ENCODE measurements at regions not wholly inside any gene's neighbourhood (a gene's known extent, or its start where the extent isn't known, plus 50 kb on each side); places are given as distances from the start of the nearest gene placed in this dataset.

DNA sequence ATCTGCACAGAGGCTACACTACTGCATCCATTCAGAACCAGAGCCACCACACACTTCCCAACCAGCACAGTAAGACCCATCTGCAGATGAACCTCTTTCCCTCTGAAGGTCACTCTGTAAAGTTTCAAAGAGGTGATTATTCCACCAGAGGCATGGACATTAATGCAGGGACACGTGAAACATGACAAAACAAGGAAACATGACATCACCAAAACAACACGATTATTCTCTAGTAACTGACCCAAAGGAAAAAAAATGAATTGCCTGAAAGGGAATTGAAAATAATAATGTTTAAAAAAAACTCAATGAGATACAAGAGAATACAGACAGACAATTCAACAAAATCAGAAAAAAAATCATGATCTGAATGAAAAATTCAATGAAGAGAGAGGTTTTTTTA is 139.1 kb downstream of the RERGL start (continued):
- TF ChIP-seq POLR2AphosphoS5 (IDR thresholded peaks at IDR 0.05; ENCODE audit: low read depth, low read length) (no peak), GABPA (IDR thresholded peaks at IDR 0.05; ENCODE audit: low read depth) (no peak), MEF2A (IDR thresholded peaks at IDR 0.05; ENCODE audit: borderline replicate concordance, low read depth) (no peak)

DNA sequence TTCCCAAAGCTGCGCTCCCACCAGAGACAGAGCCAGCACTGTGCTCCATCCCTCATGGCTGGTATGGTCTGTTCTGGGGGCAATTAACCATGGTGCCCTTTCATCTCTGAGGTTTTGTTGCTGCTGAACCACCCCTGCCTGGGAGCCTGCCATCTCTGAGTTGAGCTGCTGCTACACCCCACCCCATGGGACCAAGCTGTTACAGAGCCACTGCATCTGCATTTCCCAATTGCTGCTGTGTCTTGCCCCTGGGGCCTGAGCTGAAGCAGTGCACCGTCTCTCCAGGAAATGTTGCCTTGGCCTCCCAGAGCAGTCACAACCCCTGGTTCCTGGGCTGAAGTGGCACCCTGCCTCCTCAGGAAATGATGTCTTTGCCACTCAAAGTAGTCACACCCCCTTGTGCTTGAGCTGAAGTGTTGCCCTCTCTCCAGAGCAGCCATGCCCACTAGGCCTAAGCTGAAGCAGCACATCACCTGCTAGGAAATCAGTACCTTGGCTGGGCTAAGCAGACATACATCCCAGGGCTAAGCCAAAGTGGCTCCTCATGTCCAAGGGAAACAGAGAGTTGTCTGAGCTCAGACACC is 140.3 kb downstream of the RERGL start:
- H3K4me2 ChIP-seq, result no peak overlapping the region
- H3K79me2 ChIP-seq (ENCODE audit: insufficient read depth), result no peaks in the 10 kb centered on the region
- no peak overlapping the region for H3K9ac ChIP-seq
- TF ChIP-seq FOSL2 (IDR thresholded peaks at IDR 0.05; ENCODE audit: borderline replicate concordance, low read depth) (no peak), NRF1 (IDR thresholded peaks at IDR 0.05; ENCODE audit: low read depth, low read length) (no peak), JUND (IDR thresholded peaks at IDR 0.05) (no peak), CHD2 (IDR thresholded peaks at IDR 0.05; ENCODE audit: low read length, partially characterized antibody) (no peak), RCOR1 (IDR thresholded peaks at IDR 0.05; ENCODE audit: low read length) (no peak)
- TF ChIP-seq, protein P1, sequence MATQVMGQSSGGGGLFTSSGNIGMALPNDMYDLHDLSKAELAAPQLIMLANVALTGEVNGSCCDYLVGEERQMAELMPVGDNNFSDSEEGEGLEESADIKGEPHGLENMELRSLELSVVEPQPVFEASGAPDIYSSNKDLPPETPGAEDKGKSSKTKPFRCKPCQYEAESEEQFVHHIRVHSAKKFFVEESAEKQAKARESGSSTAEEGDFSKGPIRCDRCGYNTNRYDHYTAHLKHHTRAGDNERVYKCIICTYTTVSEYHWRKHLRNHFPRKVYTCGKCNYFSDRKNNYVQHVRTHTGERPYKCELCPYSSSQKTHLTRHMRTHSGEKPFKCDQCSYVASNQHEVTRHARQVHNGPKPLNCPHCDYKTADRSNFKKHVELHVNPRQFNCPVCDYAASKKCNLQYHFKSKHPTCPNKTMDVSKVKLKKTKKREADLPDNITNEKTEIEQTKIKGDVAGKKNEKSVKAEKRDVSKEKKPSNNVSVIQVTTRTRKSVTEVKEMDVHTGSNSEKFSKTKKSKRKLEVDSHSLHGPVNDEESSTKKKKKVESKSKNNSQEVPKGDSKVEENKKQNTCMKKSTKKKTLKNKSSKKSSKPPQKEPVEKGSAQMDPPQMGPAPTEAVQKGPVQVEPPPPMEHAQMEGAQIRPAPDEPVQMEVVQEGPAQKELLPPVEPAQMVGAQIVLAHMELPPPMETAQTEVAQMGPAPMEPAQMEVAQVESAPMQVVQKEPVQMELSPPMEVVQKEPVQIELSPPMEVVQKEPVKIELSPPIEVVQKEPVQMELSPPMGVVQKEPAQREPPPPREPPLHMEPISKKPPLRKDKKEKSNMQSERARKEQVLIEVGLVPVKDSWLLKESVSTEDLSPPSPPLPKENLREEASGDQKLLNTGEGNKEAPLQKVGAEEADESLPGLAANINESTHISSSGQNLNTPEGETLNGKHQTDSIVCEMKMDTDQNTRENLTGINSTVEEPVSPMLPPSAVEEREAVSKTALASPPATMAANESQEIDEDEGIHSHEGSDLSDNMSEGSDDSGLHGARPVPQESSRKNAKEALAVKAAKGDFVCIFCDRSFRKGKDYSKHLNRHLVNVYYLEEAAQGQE (IDR thresholded peaks at IDR 0.05; ENCODE audit: low read depth, low read length), result no peak
- TF ChIP-seq, protein P2, sequence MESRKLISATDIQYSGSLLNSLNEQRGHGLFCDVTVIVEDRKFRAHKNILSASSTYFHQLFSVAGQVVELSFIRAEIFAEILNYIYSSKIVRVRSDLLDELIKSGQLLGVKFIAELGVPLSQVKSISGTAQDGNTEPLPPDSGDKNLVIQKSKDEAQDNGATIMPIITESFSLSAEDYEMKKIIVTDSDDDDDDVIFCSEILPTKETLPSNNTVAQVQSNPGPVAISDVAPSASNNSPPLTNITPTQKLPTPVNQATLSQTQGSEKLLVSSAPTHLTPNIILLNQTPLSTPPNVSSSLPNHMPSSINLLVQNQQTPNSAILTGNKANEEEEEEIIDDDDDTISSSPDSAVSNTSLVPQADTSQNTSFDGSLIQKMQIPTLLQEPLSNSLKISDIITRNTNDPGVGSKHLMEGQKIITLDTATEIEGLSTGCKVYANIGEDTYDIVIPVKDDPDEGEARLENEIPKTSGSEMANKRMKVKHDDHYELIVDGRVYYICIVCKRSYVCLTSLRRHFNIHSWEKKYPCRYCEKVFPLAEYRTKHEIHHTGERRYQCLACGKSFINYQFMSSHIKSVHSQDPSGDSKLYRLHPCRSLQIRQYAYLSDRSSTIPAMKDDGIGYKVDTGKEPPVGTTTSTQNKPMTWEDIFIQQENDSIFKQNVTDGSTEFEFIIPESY (IDR thresholded peaks at IDR 0.05; ENCODE audit: borderline replicate concordance, low read depth), result no peak
- no peaks in the 10 kb centered on the region for H3K4me1 ChIP-seq (ENCODE audit: control insufficient read depth in 1 of 2, insufficient read depth in 2 of 2, low read depth in 1 of 2, low read length in 1 of 2)
- ChIA-PET POLR2A (no interaction called here), CTCF (interaction anchor here (1.0 kb wide), 1 partner anchor 42 kb away, joined by 3 read pairs; no protein-coding TSS in a partner anchor)
- no peaks in the 10 kb centered on the region for H3K36me3 ChIP-seq (replicated peaks in 1 of 2; ENCODE audit: control insufficient read depth in 1 of 2, insufficient read depth in 2 of 2, low read length in 1 of 2)
- H3K4me3 ChIP-seq (ENCODE audit: low read depth in 2 of 2, low read length in 1 of 2), result no peak overlapping the region
- no peak overlapping the region for H2AFZ ChIP-seq (ENCODE audit: low read depth)
- WGBS (ENCODE audit: low lambda C conversion rate), result 86% methylated on average over 1 of the region's 2 CpGs
- H3K27ac ChIP-seq (ENCODE audit: low read depth in 2 of 2, low read length in 1 of 2), result no peak overlapping the region
- no peaks in the 10 kb centered on the region for H3K9me2 ChIP-seq
- H3K27me3 ChIP-seq (ENCODE audit: insufficient read depth), result no peaks in the 10 kb centered on the region
- DNase-seq, result no peak
- no peaks in the 10 kb centered on the region for H4K20me1 ChIP-seq (ENCODE audit: insufficient read depth)
- H3K9me3 ChIP-seq, result no peaks in the 10 kb centered on the region
- no peaks in the 10 kb centered on the region for H3F3A ChIP-seq (replicated peaks; ENCODE audit: insufficient read depth)
